ENCODE measurements at regions not wholly inside any gene's neighbourhood (a gene's known extent, or its start where the extent isn't known, plus 50 kb on each side); places are given as distances from the start of the nearest gene placed in this dataset.
"Not testable (repeated sequence)": the region's sequence is repeated elsewhere in the genome, so short reads cannot be mapped to it uniquely, and the experiment has no call there.

DNA sequence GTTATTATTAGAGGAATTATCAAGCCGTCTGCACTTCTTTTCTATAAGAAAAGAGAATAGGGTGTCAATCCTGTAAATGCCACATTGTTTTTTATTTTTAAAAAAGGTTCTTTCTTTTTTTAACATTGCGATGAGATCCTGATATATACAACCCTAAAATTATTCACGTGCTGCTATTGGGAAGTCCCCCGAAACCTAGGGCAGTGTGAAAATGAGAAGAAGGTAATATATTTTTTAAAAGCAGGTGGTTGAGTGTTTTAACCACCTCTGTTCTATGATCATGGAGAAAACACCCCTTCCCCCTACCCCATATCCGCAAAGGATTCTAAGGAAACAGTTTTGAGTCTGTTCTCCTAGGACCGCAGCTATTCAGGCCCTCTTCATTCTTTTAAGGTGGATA lies 94.5 kb upstream of the KLHL14 start:
- Histone ChIP-seq H3K27me3 (no peaks in the 10 kb centered on the region), H3K9ac (no peak overlapping the region), H3K27ac (no peak overlapping the region), H3K4me3 (no peak overlapping the region), H3K36me3 (no peaks in the 10 kb centered on the region), H3K4me1 (peaks cover 0 to 12% (median 6%) of the 10 kb centered on the region in 10 experiments; a peak in 7 of 20 replicates), H3K4me2 (no peak overlapping the region), H4K20me1 (no peaks in the 10 kb centered on the region), H3K9me3 (replicated peaks in 1 of 11) (no peaks in the 10 kb centered on the region)
- no peak for TF ChIP-seq Cebpa-rat (IDR thresholded peaks at IDR 0.05)

DNA sequence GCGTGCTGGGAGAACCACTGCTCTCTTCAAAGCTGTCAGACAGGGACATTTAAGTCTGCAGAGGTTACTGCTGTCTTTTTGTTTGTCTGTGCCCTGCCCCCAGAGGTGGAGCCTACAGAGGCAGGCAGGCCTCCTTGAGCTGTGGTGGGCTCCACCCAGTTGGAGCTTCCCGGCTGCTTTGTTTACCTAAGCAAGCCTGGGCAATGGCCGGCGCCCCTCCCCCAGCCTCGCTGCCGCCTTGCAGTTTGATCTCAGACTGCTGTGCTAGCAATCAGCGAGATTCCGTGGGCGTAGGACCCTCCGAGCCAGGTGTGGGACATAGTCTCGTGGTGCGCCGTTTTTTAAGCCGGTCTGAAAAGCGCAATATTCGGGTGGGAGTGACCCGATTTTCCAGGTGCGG lies 89.2 kb upstream of the KLHL14 start:
- H3K4me2 ChIP-seq; H3K36me3 ChIP-seq; H3K27me3 ChIP-seq; H3K27ac ChIP-seq; H3K4me3 ChIP-seq; H3K9ac ChIP-seq; H4K20me1 ChIP-seq; H3K4me1 ChIP-seq; H3K9me3 ChIP-seq (replicated peaks in 1 of 11): not testable (repeated sequence)

DNA sequence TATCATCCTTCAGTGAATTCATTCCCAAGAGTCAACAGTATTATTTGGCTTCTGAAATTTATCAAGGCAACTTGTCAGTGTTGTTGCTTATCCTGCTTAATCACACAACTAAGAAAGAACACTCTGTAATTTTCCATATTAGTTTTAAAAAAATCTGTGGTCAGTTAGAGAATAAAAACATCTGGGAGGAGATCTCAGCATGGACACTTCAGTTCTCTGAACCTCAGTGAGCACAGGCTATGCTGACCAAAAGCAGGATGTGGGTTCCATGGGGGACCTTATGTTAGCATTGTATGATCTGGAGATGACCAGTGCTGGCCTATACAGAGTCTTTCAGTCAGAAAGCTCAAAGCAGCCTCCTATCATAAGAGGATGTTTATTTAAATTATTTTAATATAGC lies 79.1 kb upstream of the KLHL14 start:
- no peak for TF ChIP-seq Cebpa-rat (IDR thresholded peaks at IDR 0.05)
- Histone ChIP-seq H3K9ac (no peak overlapping the region), H4K20me1 (no peaks in the 10 kb centered on the region), H3K4me2 (no peak overlapping the region), H3K36me3 (no peaks in the 10 kb centered on the region), H3K27ac (no peak overlapping the region), H3K27me3 (no peaks in the 10 kb centered on the region), H3K4me1 (no peaks in the 10 kb centered on the region), H3K9me3 (replicated peaks in 1 of 11) (peaks cover 0 to 7% (median 0%) of the 10 kb centered on the region in 11 experiments; a peak in 4 of 22 replicates), H3K4me3 (no peak overlapping the region)

DNA sequence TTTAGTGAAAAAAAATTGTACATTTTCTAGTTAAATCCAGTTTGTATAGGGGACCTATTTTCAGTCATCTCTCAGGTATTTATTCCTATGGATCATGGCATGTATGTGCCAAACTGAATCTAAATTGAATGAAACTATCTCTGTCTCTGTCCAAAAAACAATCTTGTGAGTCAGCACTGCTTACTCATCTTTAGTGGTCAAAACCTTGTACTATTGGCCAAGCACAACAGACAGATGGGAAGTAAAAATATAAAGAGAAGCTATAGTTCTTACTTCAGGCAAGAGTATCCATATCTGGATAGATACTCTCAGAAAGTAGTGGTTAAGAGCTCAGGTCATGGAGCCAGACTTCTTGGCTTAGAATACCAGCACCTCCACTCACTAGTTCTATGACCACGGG lies 76.0 kb upstream of the KLHL14 start:
- peaks cover 0 to 7% (median 0%) of the 10 kb centered on the region in 11 experiments; a peak in 4 of 22 replicates for H3K9me3 ChIP-seq (replicated peaks in 1 of 11)
- no peaks in the 10 kb centered on the region for H3K36me3 ChIP-seq
- no peaks in the 10 kb centered on the region for H3K27me3 ChIP-seq
- H3K27ac ChIP-seq, result no peak overlapping the region
- no peak overlapping the region for H3K9ac ChIP-seq
- H4K20me1 ChIP-seq, result no peaks in the 10 kb centered on the region
- no peak for TF ChIP-seq Cebpa-rat (IDR thresholded peaks at IDR 0.05)
- H3K4me1 ChIP-seq, result no peaks in the 10 kb centered on the region
- no peak overlapping the region for H3K4me3 ChIP-seq
- H3K4me2 ChIP-seq, result no peak overlapping the region

DNA sequence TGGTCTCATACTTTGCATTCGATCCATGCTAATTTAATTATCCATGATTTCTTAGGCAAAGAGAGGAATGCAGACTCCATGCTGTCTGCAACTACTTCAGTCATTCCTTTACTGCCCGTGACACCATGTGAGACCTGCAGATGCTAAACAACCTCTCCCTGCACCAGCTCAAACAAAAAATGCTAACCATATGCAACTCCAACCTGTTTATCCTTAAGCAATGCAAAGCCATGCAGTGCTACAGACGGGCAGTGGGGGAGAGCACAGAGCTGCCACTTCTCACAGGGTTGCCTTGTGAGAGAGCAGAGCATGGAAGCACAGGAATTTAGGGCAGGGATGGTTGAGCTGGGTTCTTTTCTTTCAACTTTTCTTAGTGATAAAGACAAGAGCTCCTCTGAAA lies 74.9 kb upstream of the KLHL14 start:
- peaks cover 2 to 10% (median 7%) of the 10 kb centered on the region in 11 experiments; a peak in 8 of 22 replicates for H3K9me3 ChIP-seq (replicated peaks in 1 of 11)
- H3K27ac ChIP-seq, result no peak overlapping the region
- no peaks in the 10 kb centered on the region for H3K4me1 ChIP-seq
- H3K9ac ChIP-seq, result no peak overlapping the region
- H3K4me2 ChIP-seq, result no peak overlapping the region
- H3K36me3 ChIP-seq, result no peaks in the 10 kb centered on the region
- no peaks in the 10 kb centered on the region for H3K27me3 ChIP-seq
- TF ChIP-seq Cebpa-rat (IDR thresholded peaks at IDR 0.05), result no peak
- H3K4me3 ChIP-seq, result no peak overlapping the region
- H4K20me1 ChIP-seq, result no peaks in the 10 kb centered on the region

DNA sequence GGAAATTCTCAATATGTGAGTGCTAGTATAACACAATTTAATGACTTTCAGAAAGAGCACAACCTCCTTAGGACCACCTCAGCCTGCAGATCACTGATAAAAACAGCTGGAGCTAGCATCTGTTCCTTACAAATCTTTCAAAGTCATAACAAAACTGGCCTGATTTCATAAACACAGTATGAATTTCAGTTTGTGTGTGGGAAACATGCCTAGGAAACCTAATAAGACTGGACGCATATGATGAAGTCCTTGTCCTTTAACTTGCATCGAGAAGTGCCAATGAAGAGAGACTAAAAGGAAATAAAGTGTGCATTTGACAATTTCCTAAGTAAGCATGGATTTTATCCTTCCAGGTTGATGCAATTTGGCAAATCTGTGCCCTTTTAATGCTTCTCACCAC lies 74.1 kb upstream of the KLHL14 start:
- Histone ChIP-seq H3K4me1 (no peaks in the 10 kb centered on the region), H3K27ac (no peak overlapping the region), H3K9ac (no peak overlapping the region)

DNA sequence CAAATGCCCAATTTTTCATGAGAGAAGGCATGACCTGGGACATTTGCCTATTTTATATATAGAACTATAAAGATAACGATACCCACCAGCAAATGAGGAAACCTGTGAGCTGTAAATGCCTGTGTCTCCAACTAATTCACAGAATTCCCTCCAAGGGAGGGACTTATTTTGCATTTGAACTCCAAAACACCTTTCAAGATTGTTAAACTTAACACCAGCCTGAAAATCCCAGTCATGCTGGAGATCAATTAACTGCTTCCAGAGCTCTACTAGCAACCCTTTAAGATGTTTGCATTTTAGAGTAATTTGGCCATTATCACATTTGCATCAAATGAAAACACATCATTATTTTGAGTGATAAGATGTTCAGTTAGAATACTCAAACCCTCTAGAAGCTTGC lies 68.1 kb upstream of the KLHL14 start:
- H4K20me1 ChIP-seq, result no peaks in the 10 kb centered on the region
- no peaks in the 10 kb centered on the region for H3K27me3 ChIP-seq
- no peaks in the 10 kb centered on the region for H3K36me3 ChIP-seq
- no peak overlapping the region for H3K4me3 ChIP-seq
- no peak for TF ChIP-seq Cebpa-rat (IDR thresholded peaks at IDR 0.05)
- H3K27ac ChIP-seq, result no peak overlapping the region
- H3K9ac ChIP-seq, result no peak overlapping the region
- no peak overlapping the region for H3K4me2 ChIP-seq
- no peaks in the 10 kb centered on the region for H3K4me1 ChIP-seq
- H3K9me3 ChIP-seq (replicated peaks in 1 of 11), result peaks cover 0 to 11% (median 4%) of the 10 kb centered on the region in 11 experiments; a peak in 4 of 22 replicates

More for the DNA sequence above, 74.1 kb upstream of the KLHL14 start:
- no peaks in the 10 kb centered on the region for H4K20me1 ChIP-seq
- no peaks in the 10 kb centered on the region for H3K27me3 ChIP-seq
- no peaks in the 10 kb centered on the region for H3K36me3 ChIP-seq
- H3K4me3 ChIP-seq, result no peak overlapping the region
- peaks cover 4 to 11% (median 7%) of the 10 kb centered on the region in 11 experiments; a peak in 8 of 22 replicates for H3K9me3 ChIP-seq (replicated peaks in 1 of 11)
- no peak for TF ChIP-seq Cebpa-rat (IDR thresholded peaks at IDR 0.05)
- no peak overlapping the region for H3K4me2 ChIP-seq

DNA sequence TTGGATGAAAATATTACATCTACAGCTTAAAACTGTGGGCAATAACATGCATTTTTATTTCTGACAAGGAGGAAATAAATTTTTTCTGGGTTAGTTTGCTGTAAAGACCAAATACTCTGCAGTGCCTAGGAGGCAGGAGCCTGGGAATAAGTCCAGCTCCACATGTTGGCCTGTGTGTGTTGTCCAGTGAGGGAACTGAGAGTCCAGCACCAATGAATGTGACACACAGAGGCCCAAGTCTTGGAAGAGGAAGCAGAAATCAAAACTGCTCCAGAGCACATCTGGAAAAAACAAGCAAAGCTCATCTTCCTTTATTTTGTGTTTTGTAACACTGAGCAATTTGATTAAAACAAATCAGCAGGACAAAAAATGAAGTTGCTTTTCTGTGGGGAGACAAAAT lies 63.1 kb upstream of the KLHL14 start:
- Histone ChIP-seq H3K27ac (no peak overlapping the region), H3K27me3 (no peaks in the 10 kb centered on the region), H3K4me2 (no peak overlapping the region), H3K4me1 (no peaks in the 10 kb centered on the region), H3K9me3 (replicated peaks in 1 of 11) (peaks cover 0 to 10% (median 6%) of the 10 kb centered on the region in 11 experiments; a peak in 4 of 22 replicates), H3K36me3 (no peaks in the 10 kb centered on the region), H4K20me1 (no peaks in the 10 kb centered on the region), H3K4me3 (no peak overlapping the region), H3K9ac (no peak overlapping the region)
- no peak for TF ChIP-seq Cebpa-rat (IDR thresholded peaks at IDR 0.05)

DNA sequence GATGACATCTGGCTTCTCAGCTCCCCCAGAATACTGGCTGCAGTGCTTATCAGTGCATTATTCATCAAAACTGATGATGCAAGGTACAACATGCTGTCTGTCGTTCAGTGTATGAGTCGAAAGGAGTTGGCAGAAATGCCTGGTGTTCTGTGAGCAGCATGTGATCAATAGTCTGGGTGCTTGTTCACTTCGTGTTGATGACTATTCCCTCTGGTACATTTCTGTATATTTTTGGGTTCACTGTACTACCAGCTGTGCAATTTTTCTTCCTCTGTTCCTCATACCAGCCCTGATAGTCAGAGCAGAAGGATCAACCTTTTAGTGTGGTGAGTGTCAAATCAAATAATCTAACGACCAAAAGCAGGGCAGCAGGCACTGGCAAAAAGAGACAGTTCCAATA lies 59.0 kb upstream of the KLHL14 start:
- Histone ChIP-seq H3K9me3 (replicated peaks in 1 of 11) (peaks cover 0 to 10% (median 6%) of the 10 kb centered on the region in 11 experiments; a peak in 4 of 22 replicates), H3K27ac (no peak overlapping the region), H3K9ac (no peak overlapping the region), H3K4me3 (no peak overlapping the region), H3K27me3 (no peaks in the 10 kb centered on the region), H4K20me1 (no peaks in the 10 kb centered on the region), H3K4me1 (no peaks in the 10 kb centered on the region), H3K36me3 (no peaks in the 10 kb centered on the region), H3K4me2 (no peak overlapping the region)
- TF ChIP-seq Cebpa-rat (IDR thresholded peaks at IDR 0.05), result no peak

DNA sequence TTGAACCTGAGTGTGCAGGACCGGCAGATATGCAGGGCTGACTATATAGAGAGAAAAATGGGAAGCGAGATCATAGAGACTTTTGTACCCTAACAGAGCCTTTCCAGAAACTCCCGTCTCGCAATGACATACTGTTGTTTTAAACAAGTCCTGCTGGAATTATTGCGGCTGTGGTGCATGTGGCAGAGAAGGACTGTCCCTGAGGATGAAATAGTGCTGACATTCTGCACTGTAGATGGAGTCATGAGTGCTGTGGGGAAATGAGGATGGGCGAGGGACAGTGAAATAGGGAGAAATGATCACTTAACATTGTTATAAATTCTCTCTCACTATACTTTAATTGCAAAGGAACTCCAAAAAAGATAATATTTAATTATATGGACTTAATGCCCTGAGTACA lies 50.4 kb upstream of the KLHL14 start:
- H3K9ac ChIP-seq, result no peak overlapping the region
- no peak overlapping the region for H3K27ac ChIP-seq
- no peaks in the 10 kb centered on the region for H3K9me3 ChIP-seq (replicated peaks in 1 of 11)
- no peaks in the 10 kb centered on the region for H3K27me3 ChIP-seq
- no peak overlapping the region for H3K4me2 ChIP-seq
- no peaks in the 10 kb centered on the region for H3K36me3 ChIP-seq
- no peak for TF ChIP-seq Cebpa-rat (IDR thresholded peaks at IDR 0.05)
- H4K20me1 ChIP-seq, result no peaks in the 10 kb centered on the region
- H3K4me1 ChIP-seq, result no peaks in the 10 kb centered on the region
- H3K4me3 ChIP-seq, result no peak overlapping the region

Measured in BLaER1 treated with 17β-estradiol and CSF1 and Interleukin-3, amounts not matched to agents 10 nM and 100 nM (cell line).